GM13977 (cell line): ENCODE measurements at regions not wholly inside any gene's neighbourhood (a gene's known extent, or its start where the extent isn't known, plus 50 kb on each side); places are given as distances from the start of the nearest gene placed in this dataset.

Experiments used
- DNase-seq: peaks from one replicate; pipeline ENCODE4 v3.0.0; 2012; ENCODE audit warnings: low spot score
- in situ Hi-C: fragments of 300-500 bp; cut with MboI; formaldehyde crosslinking; loops from one replicate; pipeline ENCODE4 v1.12.0; 2022; ENCODE audit warnings: low sequenced_read_pairs, low pct_unique_long_range_greater_than_20kb, mixed read lengths, inconsistent platforms; ENCODE audit not compliant: unreplicated experiment
- TF ChIP-seq, protein P1 (sequence below): IDR thresholded peaks from 2 replicates; pipeline ENCODE4 v1.5.1; 2012; ENCODE audit warnings: mild to moderate bottlenecking, control low read depth; ENCODE audit not compliant: insufficient read depth; ENCODE audit errors: extremely low read depth, missing control alignments

DNA sequence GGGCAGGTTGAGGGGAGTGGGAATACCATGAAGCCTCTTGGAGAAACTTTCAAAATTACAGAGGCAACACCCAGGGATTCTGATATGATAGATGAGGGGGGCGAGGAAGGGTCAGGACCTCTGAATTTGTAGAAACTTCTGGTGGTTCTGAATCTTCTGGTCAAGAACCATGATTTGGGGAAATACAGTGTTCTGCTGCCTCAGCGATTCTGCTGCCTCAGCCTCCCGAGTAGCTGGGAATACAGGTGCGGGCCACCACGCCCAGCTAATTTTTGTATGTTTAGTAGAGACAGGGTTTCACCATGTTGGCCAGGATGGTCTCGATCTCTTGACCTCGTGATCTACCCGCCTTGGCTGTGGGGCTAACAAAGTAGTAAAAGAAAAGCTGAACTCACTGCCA, 70.4 kb downstream of the MAGEF1 start:
- TF ChIP-seq, protein P1, sequence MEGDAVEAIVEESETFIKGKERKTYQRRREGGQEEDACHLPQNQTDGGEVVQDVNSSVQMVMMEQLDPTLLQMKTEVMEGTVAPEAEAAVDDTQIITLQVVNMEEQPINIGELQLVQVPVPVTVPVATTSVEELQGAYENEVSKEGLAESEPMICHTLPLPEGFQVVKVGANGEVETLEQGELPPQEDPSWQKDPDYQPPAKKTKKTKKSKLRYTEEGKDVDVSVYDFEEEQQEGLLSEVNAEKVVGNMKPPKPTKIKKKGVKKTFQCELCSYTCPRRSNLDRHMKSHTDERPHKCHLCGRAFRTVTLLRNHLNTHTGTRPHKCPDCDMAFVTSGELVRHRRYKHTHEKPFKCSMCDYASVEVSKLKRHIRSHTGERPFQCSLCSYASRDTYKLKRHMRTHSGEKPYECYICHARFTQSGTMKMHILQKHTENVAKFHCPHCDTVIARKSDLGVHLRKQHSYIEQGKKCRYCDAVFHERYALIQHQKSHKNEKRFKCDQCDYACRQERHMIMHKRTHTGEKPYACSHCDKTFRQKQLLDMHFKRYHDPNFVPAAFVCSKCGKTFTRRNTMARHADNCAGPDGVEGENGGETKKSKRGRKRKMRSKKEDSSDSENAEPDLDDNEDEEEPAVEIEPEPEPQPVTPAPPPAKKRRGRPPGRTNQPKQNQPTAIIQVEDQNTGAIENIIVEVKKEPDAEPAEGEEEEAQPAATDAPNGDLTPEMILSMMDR: no peak
- in situ Hi-C loops: no loop called here
- DNase-seq: no peak

- TF ChIP-seq, protein P1: no peak
- DNase-seq: no peak
- in situ Hi-C loops: no loop called here
These were observed 72.5 kb downstream of the MAGEF1 start for GRCh38 chr3:184639351-184639750.

GRCh38 chr3:184637705-184638104, 74.2 kb downstream of the MAGEF1 start:
- no peak for DNase-seq
- TF ChIP-seq, protein P1: no peak
- in situ Hi-C loops: no loop called here

GRCh38 chr3:184636741-184637316, 75.0 kb downstream of the MAGEF1 start:
- in situ Hi-C loops: no loop called here
- TF ChIP-seq, protein P1: no peak
- DNase-seq: no peak

DNA sequence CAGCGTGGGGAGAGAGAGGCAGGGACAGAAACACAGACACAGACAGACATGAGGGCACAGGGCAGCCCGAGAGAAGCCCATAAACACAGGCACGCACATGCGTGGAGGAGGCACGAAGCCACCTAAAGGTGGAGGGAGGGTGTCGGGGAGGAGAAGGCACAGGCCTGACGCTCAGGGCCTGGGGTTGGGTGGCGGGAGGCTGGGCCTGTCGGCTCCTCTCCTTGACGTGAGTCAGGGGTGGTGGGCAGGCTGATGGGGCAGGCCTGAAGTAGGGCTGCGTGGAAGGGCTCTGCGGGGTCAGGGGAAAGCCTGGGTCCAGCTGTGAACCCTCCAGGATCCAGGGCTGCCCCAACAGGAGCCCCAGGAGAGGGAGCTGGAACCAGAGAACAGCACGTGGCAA, 74.2 kb downstream of the EPHB3 start:
- in situ Hi-C loops: no loop called here
- no peak for DNase-seq
- TF ChIP-seq, protein P1: no peak

DNA sequence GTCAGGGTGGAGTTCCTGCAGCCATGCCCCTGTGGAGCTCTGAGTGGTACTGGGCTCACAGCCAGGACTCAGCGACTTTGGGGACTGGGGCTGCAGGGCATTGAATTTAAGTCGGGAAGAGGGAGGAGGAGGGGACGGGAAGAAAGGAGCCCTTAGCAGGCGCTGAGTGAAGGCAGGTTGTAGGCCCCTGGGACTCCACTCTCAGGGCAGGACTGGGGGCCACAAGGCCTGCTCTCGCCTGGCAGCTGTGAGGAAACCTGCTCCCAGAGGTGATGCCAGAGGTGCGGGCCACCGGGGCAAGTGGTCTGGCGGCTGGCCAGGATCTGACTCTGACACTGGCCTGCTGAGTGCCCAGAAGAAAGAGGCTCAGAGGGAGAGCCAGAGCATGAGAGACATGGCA, 73.5 kb downstream of the EPHB3 start:
- DNase-seq: no peak
- in situ Hi-C loops: no loop called here
- TF ChIP-seq, protein P1: no peak

GRCh38 chr3:184633237-184633579, 71.6 kb downstream of the EPHB3 start:
- in situ Hi-C loops: no loop called here
- TF ChIP-seq, protein P1: no peak

More at GRCh38 chr3:184633237-184633579, 71.6 kb downstream of the EPHB3 start:
- no peak for DNase-seq
